ENCODE measurements at regions not wholly inside any gene's neighbourhood (a gene's known extent, or its start where the extent isn't known, plus 50 kb on each side); places are given as distances from the start of the nearest gene placed in this dataset.

- TF ChIP-seq ZMIZ1 (IDR thresholded peaks at IDR 0.05; ENCODE audit: low read depth in 2 of 2, low read length in 2 of 2) (no peak), THRAP3 (IDR thresholded peaks at IDR 0.05; ENCODE audit: borderline replicate concordance) (no peak)
These were observed 337.9 kb upstream of the IL12A start (continued) for GRCh38 chr3:159650726-159651125.

- ChIA-PET CTCF (ENCODE audit: low intra/inter-chr PET ratio) (no interaction called here), POLR2A (no interaction called here)
- TF ChIP-seq KDM1A (IDR thresholded peaks at IDR 0.05), result no peak
- no peak for TF ChIP-seq ZNF146 (CRISPR knock-in tag; IDR thresholded peaks at IDR 0.05; ENCODE audit: unreplicated experiment)
- TF ChIP-seq U2AF2 (optimal IDR thresholded peaks at IDR 0.05; ENCODE audit: low read depth, low read length), result no peak
- TF ChIP-seq PTTG1 (tag; IDR thresholded peaks at IDR 0.05; ENCODE audit: low read depth), result no peak
- TF ChIP-seq MED1 (CRISPR knock-in tag; IDR thresholded peaks at IDR 0.05; ENCODE audit: borderline replicate concordance), result no peak
- no peak for TF ChIP-seq RUNX1 (IDR thresholded peaks at IDR 0.05; ENCODE audit: low read depth)
- TF ChIP-seq ZNF140 (CRISPR knock-in tag; IDR thresholded peaks at IDR 0.05), result no peak
- no peak for TF ChIP-seq RFX7 (CRISPR knock-in tag; IDR thresholded peaks at IDR 0.05)
- TF ChIP-seq ERF (CRISPR knock-in tag; IDR thresholded peaks at IDR 0.05), result no peak
- TF ChIP-seq MITF (IDR thresholded peaks at IDR 0.05), result no peak
- H3K9me1 ChIP-seq (ENCODE audit: control insufficient read depth, insufficient read depth, low read length), result no peaks in the 10 kb centered on the region
- no peaks in the 10 kb centered on the region for H3K79me2 ChIP-seq (ENCODE audit: control insufficient read depth, insufficient read depth, low read length)
- no peak overlapping the region for H3K27ac ChIP-seq (ENCODE audit: extremely low read depth, low read depth, low read length)
- ATAC-seq (no peak), DNase-seq (ENCODE audit: extremely low read depth in 1 of 4, low spot score in 3 of 4) (no peak), FAIRE-seq (no peak)
- H3K9me3 ChIP-seq (replicated peaks; ENCODE audit: control insufficient read depth, insufficient read depth, low read depth, low read length), result 0 out of 2 replicates have a peak, but pooled peaks cover 1% of the 10 kb centered on the region
- BruUV-seq (replicated peaks), result no TSS peak
- H3K4me3 ChIP-seq, result no peak overlapping the region
- WGBS (ENCODE audit: insufficient coverage, low coverage, missing lambda C conversion rate), result 0% methylated on average over 2 of the region's 2 CpGs
- no peaks in the 10 kb centered on the region for H3K4me1 ChIP-seq (replicated peaks in 1 of 2; ENCODE audit: control insufficient read depth in 2 of 2, insufficient read depth in 2 of 2, low read length in 2 of 2)
- H3K27me3 ChIP-seq (ENCODE audit: control insufficient read depth in 2 of 2, insufficient read depth in 2 of 2, low read length in 2 of 2), result no peaks in the 10 kb centered on the region
- H4K20me1 ChIP-seq (replicated peaks; ENCODE audit: control insufficient read depth, insufficient read depth, low read length), result no peaks in the 10 kb centered on the region
- intact Hi-C loops (cut with micrococcal nuclease) (no loop called here), in situ Hi-C loops (cut with MboI) (no loop called here)
- H2AFZ ChIP-seq (ENCODE audit: low read depth, low read length), result no peak overlapping the region
- H3K4me2 ChIP-seq (ENCODE audit: insufficient read depth, low read length), result no peak overlapping the region
- H3K36me3 ChIP-seq (ENCODE audit: control insufficient read depth, insufficient read depth, low read length), result no peaks in the 10 kb centered on the region
- no peak overlapping the region for H3K9ac ChIP-seq (ENCODE audit: insufficient read depth in 1 of 2, low read depth in 2 of 2, low read length in 2 of 2)
These were observed 336.2 kb upstream of the IL12A start for GRCh38 chr3:159652452-159652851.
